Lower leg skin (tissue), 3 donors: ENCODE measurements at regions not wholly inside any gene's neighbourhood (a gene's known extent, or its start where the extent isn't known, plus 50 kb on each side); places are given as distances from the start of the nearest gene placed in this dataset.

Experiments used
- CTCF ChIP-seq, 3 donors: fragments of 450-650 bp; IDR thresholded peaks; one replicate each; pipeline ENCODE4 v1.5.1; 2016; ENCODE audit warnings: antibody characterized with exemption in 3 of 3, mild to moderate bottlenecking in 3 of 3, moderate library complexity in 2 of 3
- POLR2A ChIP-seq, 2 donors: fragments of 450-650 bp; IDR thresholded peaks; one replicate each; pipeline ENCODE4 v1.6.1; 2016 to 2017; ENCODE audit warnings: antibody characterized with exemption in 2 of 2, mild to moderate bottlenecking in 1 of 2, moderate library complexity in 1 of 2

GRCh38 chr2:200185628-200186000 is 120.9 kb upstream of the SPATS2L start:
- TF ChIP-seq CTCF (IDR thresholded peaks at IDR 0.05) = no peak
- no peak for TF ChIP-seq POLR2A (IDR thresholded peaks at IDR 0.05)
